GM18873 (cell line): ENCODE measurements at regions not wholly inside any gene's neighbourhood (a gene's known extent, or its start where the extent isn't known, plus 50 kb on each side); places are given as distances from the start of the nearest gene placed in this dataset.
"Not testable (repeated sequence)": the region's sequence is repeated elsewhere in the genome, so short reads cannot be mapped to it uniquely, and the experiment has no call there.

Source experiments
- ATAC-seq: cut with Tn5 transposase; IDR thresholded peaks from one replicate; pipeline ENCODE4 v1.9.1; 2021; ENCODE audit warnings: mild to moderate bottlenecking, moderate library complexity, moderate number of reproducible peaks; ENCODE audit not compliant: unreplicated experiment, low FRiP score

DNA sequence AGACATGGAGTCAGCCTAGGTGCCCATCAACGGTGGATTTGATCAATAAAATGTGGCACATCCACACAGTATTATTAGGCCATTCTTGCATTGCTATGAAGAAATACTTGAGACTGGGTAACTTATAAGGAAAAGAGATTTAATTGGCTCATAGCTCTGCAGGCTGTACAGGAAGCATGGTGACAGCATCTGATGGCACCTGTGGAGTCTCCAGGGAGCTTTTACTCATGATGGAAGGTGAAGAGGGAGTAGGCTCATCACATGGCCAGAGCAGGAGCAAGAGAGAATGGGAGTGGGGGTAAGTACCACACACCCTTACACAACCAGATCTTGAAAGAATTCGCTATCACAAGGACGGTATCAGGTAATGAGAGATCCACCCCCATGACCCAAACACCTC lies 1756.7 kb upstream of the DEFB115 start:
- not testable (repeated sequence) for ATAC-seq

DNA sequence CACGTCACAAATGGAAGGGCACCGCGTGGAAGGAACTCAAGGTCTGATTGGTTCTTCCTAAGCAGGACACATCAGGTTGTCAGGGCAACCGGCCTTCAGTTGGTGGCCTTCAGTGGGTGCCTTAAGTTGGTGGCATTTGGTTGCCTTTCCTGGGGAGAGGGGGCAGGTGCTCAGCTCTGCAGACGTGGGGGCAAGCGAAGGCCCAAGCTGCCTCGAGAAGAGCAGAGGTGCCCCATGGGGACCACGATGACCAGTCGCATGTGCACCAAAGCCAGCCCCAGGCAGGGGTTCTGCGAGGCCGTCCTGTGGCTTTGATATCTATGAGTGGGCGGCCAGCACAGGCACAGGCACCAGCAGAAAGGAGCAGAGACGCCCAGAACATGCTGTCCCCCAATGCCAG lies 1742.8 kb upstream of the DEFB115 start:
- ATAC-seq = not testable (repeated sequence)

DNA sequence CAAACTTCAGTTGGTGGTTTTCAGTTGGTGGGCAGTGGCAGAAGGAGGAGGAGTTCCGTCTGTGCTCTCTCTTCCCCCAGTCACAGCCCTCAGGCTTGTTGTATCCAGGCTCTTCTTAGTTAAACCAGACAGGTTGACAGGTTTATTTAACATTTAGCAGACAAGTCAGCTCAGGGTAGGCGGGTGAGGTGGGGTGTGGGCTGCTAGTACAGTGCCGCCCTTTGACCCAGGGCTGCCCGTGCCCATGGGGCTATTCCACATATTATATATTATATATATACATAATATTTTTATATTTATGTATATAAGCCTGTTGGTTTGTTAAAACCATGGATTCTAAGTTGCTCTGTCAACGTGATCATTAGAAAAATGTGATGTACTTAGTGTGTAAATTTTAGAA lies 1740.6 kb upstream of the DEFB115 start:
- not testable (repeated sequence) for ATAC-seq

DNA sequence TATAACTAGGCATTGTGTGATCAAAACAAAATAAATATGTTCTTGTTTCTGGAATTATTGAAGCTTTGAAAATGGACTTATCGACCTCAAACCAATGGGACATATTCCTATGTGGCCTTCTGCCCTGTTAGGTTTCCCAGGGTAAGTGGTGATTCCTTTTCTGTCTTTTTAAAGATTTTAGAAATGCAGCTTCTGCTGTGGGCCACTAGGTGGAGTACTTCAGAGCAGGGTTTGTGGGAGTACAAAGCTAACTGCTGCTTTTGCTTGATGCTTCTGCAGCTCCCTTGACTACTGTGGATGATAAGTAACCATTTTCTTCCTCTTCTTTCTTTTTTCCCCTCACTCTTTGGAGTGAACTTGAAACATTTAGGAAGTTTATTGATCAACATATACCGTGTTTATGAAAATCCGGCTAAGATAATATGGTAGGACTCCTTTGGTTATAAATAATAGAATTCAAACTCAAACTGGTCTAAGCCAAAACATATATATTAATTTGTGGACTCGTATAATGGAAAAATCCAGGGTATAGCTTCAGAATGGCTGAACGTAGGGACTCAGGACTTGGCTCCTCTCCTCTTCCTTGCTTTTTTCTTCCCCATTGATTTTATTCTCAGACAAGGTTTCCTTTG lies 1737.7 kb upstream of the DEFB115 start:
- not testable (repeated sequence) for ATAC-seq

DNA sequence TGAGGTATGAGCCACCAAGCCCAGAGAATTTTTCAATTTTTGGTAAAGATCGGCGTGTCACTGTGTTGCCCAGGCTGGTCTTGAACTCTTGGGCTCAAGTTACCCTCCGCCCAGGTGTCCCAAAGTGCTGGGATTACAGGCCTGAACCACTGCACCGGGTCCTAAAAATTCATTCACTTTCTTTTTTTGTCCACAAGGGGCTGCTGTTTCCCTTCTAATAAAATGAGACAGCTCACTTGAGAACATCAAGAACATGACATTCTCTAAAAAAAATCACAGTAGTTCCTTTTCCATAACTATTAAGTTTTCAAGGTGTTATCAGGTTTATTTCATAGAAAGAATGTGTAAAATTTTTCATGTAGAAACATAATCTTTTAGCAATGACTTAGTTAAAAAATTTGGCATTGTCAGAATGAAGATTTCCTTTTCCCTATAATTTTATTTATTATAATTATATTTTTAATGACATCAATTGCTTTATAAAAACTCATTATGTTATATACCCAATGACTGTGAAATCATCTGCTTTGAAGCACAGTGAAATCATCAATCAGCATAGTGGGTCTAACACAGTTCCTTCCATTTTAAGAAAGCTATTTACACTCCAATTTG lies 1723.8 kb upstream of the DEFB115 start:
- not testable (repeated sequence) for ATAC-seq

DNA sequence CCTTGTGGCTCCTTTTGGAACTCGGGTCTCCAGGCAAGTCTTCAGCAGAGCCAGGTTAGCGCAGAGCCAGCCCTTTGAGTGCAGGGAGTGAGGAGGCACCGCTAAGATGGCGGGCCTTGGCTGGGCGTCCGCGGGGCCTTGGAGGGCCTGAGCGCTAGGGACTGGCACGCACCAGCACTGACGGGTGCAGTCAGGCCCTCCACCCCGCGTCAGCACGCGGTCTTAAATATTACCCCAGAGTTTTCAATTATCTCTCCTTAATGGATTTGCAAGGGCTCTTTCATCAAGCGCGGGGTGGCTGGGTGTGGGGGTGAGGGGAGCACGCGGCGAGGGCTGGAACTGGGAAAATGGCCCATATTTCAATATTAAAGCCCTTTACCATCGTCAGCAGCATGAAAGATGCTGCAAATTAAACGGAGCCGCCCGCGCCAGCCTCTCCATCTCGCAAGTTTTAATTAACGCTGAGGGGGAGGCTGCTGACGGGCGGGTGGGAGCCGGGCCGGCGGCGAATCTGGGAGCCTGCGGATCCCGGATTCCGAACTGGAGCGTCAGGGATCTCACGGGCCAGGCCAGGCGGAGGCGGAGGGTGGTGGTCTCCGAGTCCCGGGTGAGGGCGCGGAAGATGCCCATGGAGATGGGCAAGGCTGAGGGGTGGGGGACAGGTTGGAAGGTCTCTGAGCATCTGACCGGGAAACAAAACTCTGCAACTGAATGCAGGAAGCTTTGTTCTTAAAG lies 1690.4 kb upstream of the DEFB115 start:
- not testable (repeated sequence) for ATAC-seq

DNA sequence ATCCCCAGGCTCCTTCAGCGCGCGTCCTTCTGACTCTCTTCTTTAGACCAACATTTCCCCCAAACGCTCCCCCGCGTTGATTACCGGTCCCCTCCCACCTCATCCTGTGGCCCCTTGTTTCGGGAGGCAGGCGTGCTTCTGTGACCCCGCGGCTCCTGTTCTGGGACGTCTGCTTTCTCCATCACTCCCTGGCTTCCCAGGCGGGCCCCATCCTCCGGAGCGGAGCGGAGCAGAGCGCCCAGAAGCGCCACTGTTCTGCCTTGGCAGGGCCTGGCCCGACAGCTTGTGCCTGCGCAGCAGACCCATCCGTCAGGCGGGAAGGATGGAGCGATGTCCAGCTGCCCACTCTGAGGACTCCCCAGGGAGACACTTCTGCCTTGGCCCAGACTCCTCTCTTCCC lies 1689.8 kb upstream of the DEFB115 start:
- ATAC-seq = not testable (repeated sequence)

DNA sequence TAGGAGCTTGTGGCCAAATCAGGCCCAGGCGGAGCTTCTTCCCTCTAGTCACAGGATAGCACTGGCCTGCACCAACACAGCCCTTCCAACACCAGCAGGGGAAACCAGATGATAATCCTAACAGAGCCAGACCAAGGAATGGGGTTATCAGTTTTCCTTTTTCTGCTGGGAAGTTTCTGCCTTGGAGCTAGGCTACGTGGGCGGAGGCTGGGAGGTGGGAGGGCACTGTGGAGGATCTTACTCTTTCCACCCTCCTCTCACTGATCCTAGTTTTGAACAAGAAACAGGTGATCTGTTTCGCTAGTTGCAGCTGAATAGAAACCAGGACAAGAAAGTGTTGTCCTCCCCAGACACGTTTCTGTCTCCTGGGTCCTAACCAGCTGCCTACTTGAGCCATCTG lies 1687.3 kb upstream of the DEFB115 start:
- not testable (repeated sequence) for ATAC-seq

DNA sequence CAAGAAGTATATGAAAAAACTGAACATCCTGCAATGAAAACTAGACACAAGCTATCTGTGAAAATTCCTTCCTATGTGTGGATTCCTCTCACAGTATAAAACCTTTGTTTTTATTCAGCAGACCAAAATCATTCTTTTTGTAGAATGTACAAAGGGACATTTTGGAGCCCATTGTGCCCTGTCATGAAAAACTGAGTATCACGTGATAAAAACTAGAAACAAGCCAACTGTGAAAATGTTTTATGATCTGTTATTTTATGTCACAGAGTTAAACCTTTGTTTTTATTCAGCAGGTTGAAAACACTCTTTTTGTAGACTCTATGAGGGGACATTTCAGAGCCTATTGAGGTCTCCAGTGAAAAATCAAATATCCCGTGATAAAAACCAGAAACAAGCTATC lies 1667.9 kb upstream of the DEFB115 start:
- ATAC-seq = not testable (repeated sequence)

DNA sequence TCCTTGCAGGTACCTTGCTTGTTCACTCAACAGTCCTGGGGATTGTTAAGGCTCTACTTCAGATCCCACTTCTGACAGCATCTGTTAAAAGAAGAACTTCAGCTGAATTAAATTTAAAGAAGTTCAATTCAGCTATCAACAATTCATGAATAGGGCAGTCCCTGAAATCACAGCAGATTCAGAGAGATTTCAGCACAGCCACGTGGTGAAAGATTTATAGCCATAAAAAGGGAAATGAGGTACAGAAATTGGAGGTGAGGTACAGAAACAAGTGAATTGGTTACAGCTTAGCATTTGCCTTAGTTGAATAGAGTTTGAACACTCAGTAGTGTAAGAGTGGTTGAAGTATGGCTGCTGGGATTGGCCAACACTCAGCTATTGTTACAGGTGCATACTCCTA lies 1653.3 kb upstream of the DEFB115 start:
- not testable (repeated sequence) for ATAC-seq

DNA sequence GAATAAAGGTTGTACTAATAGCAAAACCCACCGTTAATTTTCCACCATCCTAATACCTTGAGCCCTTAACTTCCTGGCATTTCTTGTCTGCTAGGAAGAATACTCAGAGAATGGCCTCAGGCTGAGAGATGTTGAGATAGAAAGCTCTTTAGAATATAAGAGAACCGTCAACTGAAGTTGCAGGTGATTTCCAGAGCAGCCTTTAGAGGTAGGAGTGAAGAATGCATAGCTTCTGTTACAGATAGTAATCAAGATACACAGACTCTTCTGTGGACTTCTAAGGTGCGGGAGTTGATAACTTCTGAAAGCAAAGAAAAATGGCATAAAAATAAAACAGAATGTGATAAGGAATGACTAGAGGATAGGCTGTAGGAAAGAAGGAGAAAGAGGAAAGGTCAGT lies 1651.3 kb upstream of the DEFB115 start:
- not testable (repeated sequence) for ATAC-seq

DNA sequence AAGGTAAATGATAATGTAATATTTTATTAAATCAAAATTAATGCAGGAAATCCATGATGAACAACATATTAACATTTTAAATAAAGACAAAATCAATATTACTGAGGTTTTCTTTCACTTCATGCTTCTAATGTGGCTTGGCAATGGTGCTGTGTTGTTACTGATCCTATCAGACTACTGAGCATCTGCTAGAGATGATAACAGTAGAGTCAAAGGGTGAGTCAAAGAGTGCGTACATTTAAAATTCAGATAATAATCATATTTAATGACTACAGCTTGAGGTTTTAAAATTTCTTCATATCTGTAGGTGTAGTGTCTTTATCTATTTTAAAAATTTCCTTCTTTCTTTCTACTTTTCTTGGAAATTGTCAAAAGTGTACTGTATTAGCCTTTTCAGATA lies 1628.1 kb upstream of the DEFB115 start:
- not testable (repeated sequence) for ATAC-seq
